Ishikawa (cell line): ENCODE measurements at regions not wholly inside any gene's neighbourhood (a gene's known extent, or its start where the extent isn't known, plus 50 kb on each side); places are given as distances from the start of the nearest gene placed in this dataset.

ENCODE experiments used
- CEBPB ChIP-seq: IDR thresholded peaks from 2 replicates; pipeline ENCODE4 v1.6.1; 2012
- CREB1 ChIP-seq: IDR thresholded peaks from 2 replicates; pipeline ENCODE4 v1.6.1; 2012; ENCODE audit warnings: low read depth
- EGR1 ChIP-seq: IDR thresholded peaks from 2 replicates; pipeline ENCODE4 v1.6.1; 2012
- EP300 ChIP-seq: IDR thresholded peaks from 2 replicates; pipeline ENCODE4 v1.6.1; 2012; ENCODE audit warnings: borderline replicate concordance
- FOXM1 ChIP-seq: IDR thresholded peaks from 2 replicates; pipeline ENCODE4 v1.6.1; 2012; ENCODE audit warnings: low read depth, borderline replicate concordance
- NFIC ChIP-seq: IDR thresholded peaks from 2 replicates; pipeline ENCODE4 v1.6.1; 2012
- RAD21 ChIP-seq: IDR thresholded peaks from 2 replicates; pipeline ENCODE4 v1.6.1; 2012; ENCODE audit warnings: low read depth
- TAF1 ChIP-seq: IDR thresholded peaks from 2 replicates; pipeline ENCODE4 v1.6.1; 2012; ENCODE audit warnings: low read depth, mild to moderate bottlenecking
- TCF12 ChIP-seq: IDR thresholded peaks from 2 replicates; pipeline ENCODE4 v1.6.1; 2012; ENCODE audit warnings: low read depth
- TEAD4 ChIP-seq: IDR thresholded peaks from 2 replicates; pipeline ENCODE4 v1.6.1; 2012
- USF1 ChIP-seq: IDR thresholded peaks from 2 replicates; pipeline ENCODE4 v1.6.1; 2012
- YY1 ChIP-seq: IDR thresholded peaks from 2 replicates; pipeline ENCODE4 v1.6.1; 2012; ENCODE audit warnings: low read depth
- ZBTB7A ChIP-seq: IDR thresholded peaks from 2 replicates; pipeline ENCODE4 v1.6.1; 2012; ENCODE audit warnings: low read depth
- TF ChIP-seq, protein P1 (sequence below): IDR thresholded peaks from 2 replicates; pipeline ENCODE4 v1.6.1; 2012
- TF ChIP-seq, protein P2 (sequence below): IDR thresholded peaks from 2 replicates; pipeline ENCODE4 v1.6.1; 2012; ENCODE audit warnings: low read depth, mild to moderate bottlenecking

- TF ChIP-seq ZBTB7A (no peak), RAD21 (no peak), TCF12 (no peak), USF1 (no peak), NFIC (no peak), CEBPB (no peak), CREB1 (no peak), TAF1 (no peak), TEAD4 (no peak), FOXM1 (no peak), EGR1 (no peak), EP300 (no peak)
- TF ChIP-seq, protein P1, sequence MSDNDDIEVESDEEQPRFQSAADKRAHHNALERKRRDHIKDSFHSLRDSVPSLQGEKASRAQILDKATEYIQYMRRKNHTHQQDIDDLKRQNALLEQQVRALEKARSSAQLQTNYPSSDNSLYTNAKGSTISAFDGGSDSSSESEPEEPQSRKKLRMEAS, result no peak
Observed at GRCh38 chr18:69233465-69234054, 167.1 kb upstream of the DOK6 start.

- TF ChIP-seq EP300 (no peak), RAD21 (no peak), ZBTB7A (no peak), CEBPB (no peak), YY1 (no peak), TEAD4 (no peak), FOXM1 (no peak), NFIC (no peak), TAF1 (no peak), USF1 (no peak), CREB1 (no peak), EGR1 (no peak), TCF12 (no peak)
- TF ChIP-seq, protein P1, result no peak
- TF ChIP-seq, protein P2, sequence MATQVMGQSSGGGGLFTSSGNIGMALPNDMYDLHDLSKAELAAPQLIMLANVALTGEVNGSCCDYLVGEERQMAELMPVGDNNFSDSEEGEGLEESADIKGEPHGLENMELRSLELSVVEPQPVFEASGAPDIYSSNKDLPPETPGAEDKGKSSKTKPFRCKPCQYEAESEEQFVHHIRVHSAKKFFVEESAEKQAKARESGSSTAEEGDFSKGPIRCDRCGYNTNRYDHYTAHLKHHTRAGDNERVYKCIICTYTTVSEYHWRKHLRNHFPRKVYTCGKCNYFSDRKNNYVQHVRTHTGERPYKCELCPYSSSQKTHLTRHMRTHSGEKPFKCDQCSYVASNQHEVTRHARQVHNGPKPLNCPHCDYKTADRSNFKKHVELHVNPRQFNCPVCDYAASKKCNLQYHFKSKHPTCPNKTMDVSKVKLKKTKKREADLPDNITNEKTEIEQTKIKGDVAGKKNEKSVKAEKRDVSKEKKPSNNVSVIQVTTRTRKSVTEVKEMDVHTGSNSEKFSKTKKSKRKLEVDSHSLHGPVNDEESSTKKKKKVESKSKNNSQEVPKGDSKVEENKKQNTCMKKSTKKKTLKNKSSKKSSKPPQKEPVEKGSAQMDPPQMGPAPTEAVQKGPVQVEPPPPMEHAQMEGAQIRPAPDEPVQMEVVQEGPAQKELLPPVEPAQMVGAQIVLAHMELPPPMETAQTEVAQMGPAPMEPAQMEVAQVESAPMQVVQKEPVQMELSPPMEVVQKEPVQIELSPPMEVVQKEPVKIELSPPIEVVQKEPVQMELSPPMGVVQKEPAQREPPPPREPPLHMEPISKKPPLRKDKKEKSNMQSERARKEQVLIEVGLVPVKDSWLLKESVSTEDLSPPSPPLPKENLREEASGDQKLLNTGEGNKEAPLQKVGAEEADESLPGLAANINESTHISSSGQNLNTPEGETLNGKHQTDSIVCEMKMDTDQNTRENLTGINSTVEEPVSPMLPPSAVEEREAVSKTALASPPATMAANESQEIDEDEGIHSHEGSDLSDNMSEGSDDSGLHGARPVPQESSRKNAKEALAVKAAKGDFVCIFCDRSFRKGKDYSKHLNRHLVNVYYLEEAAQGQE, result no peak
Observed at GRCh38 chr18:69239849-69240674, 160.6 kb upstream of the DOK6 start.

DNA sequence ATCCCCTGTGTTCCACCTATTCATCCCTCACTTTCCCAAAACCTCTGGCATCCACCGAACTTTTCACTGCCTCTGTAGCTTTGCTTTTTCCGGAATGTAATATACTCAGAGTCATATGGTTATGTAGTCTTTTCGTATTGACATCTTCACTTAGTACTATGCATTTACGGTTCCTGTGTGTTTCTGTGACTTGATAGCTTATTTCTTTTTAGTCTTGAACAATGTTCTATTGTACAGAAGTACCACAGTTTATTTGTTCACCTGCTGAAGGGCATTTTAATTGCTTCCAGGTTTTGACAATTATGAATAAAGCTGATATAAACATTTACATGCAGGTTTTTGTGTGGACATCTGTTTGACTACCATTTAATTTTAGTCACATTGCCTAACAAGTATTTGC is 154.7 kb upstream of the DOK6 start:
- TF ChIP-seq FOXM1 (no peak), CEBPB (no peak), USF1 (no peak), EP300 (no peak), TAF1 (no peak), ZBTB7A (no peak), EGR1 (no peak)

DNA sequence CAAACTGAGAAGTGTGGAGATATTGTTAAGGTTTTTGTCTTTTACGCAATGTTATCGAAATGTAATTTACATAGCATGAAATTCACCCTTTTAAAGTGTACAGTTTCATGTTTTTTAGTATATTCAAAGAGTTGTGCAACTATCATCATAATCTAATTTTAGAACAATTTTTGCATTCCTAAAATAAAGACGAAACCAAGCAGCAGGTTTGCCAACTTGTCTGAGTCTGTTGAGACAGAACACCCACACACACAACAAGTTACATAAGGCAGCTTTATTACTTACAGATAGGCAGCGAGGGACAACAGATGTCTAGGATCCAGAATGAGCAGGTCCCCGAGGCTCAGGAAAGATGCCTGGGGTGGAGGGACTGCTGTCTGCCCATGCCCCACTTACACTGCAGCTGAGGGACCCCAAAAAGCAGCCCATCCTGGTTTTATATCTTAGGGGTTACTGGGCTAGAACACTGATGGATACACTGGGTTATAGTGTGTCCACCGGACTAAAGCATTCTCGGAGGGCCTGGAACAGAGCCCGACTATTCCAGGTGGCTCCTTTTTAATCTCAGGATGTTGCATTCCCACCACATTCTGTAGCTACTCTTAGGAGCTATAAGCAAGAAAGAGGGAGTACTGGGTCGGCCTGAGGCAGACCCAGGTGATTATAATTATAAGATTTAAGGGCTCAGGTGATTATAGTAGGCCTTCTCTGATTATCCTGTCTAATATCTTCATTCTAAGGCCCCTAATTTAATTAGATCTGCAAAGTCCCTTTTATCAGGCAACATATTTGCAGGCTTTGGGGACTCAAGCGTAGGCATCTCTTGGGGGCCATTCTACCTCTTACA is 150.2 kb upstream of the DOK6 start:
- no peak for TF ChIP-seq USF1
- TF ChIP-seq CEBPB, result no peak
- TF ChIP-seq TAF1, result no peak
- TF ChIP-seq, protein P1, result no peak
- TF ChIP-seq NFIC, result no peak
- TF ChIP-seq RAD21, result no peak
- TF ChIP-seq TEAD4, result no peak
- no peak for TF ChIP-seq EP300
- TF ChIP-seq CREB1, result no peak
- no peak for TF ChIP-seq EGR1
- TF ChIP-seq YY1, result no peak
- TF ChIP-seq ZBTB7A, result no peak
- TF ChIP-seq, protein P2, result no peak
- no peak for TF ChIP-seq TCF12
- no peak for TF ChIP-seq FOXM1
